Loucy (cell line): ENCODE measurements at regions not wholly inside any gene's neighbourhood (a gene's known extent, or its start where the extent isn't known, plus 50 kb on each side); places are given as distances from the start of the nearest gene placed in this dataset.

Source experiments
- H2AFZ ChIP-seq: fragments of 200-600 bp; sonication (generic); 2 replicates; pipeline ENCODE4 v1.6.0; 2016; ENCODE audit warnings: antibody characterized with exemption, mild to moderate bottlenecking, low read length, moderate library complexity
- H3F3A ChIP-seq: fragments of 200-600 bp; 2 replicates; pipeline ENCODE4 v1.6.0; 2016; ENCODE audit warnings: antibody characterized with exemption, low read depth, mild to moderate bottlenecking
- H3K27me3 ChIP-seq: fragments of 200-600 bp; sonication (generic); 2 replicates; pipeline ENCODE4 v1.6.1; 2014; ENCODE audit warnings: low read length, mild to moderate bottlenecking; ENCODE audit not compliant: insufficient read depth, poor library complexity, severe bottlenecking
- H3K36me3 ChIP-seq: fragments of 200-600 bp; sonication (generic); 2 replicates; pipeline ENCODE4 v1.6.1; 2016; ENCODE audit warnings: low read length; ENCODE audit not compliant: insufficient read depth
- H3K4me1 ChIP-seq: fragments of 200-600 bp; sonication (generic); 2 replicates; pipeline ENCODE4 v1.5.1; 2014; ENCODE audit warnings: low read length, mild to moderate bottlenecking; ENCODE audit not compliant: insufficient read depth, poor library complexity, severe bottlenecking
- H3K4me2 ChIP-seq: fragments of 200-600 bp; sonication (generic); 2 replicates; pipeline ENCODE4 v1.6.0; 2014; ENCODE audit warnings: antibody characterized with exemption, low read length, low read depth, mild to moderate bottlenecking; ENCODE audit not compliant: poor library complexity, severe bottlenecking
- H3K4me3 ChIP-seq: fragments of 200-600 bp; sonication (generic); 2 replicates; pipeline ENCODE4 v1.5.1; 2014; ENCODE audit warnings: low read length, mild to moderate bottlenecking, mixed read lengths; ENCODE audit not compliant: poor library complexity, severe bottlenecking
- H3K79me2 ChIP-seq: fragments of 200-600 bp; sonication (generic); 2 replicates; pipeline ENCODE4 v1.6.1; 2014; ENCODE audit warnings: low read length; ENCODE audit not compliant: insufficient read depth
- H3K9ac ChIP-seq: fragments of 200-600 bp; sonication (generic); 2 replicates; pipeline ENCODE4 v1.6.0; 2014; ENCODE audit warnings: mild to moderate bottlenecking, low read depth, low read length, moderate library complexity; ENCODE audit not compliant: poor library complexity, severe bottlenecking
- H3K9me2 ChIP-seq: fragments of 200-600 bp; sonication (generic); replicated peaks from 2 replicates; pipeline ENCODE4 v1.6.1; 2016; ENCODE audit warnings: low read depth, low read length, mixed read lengths
- H3K9me3 ChIP-seq: fragments of 200-600 bp; sonication (generic); 2 replicates; pipeline ENCODE4 v1.6.1; 2014; ENCODE audit warnings: mild to moderate bottlenecking, antibody characterized with exemption, low read length, low read depth; ENCODE audit not compliant: insufficient read depth
- H4K20me1 ChIP-seq: fragments of 200-600 bp; sonication (generic); 2 replicates; pipeline ENCODE4 v1.6.0; 2014; ENCODE audit warnings: antibody characterized with exemption, low read length, mild to moderate bottlenecking; ENCODE audit not compliant: insufficient read depth, poor library complexity, severe bottlenecking
- EZH2phosphoT487 ChIP-seq: fragments of 200-600 bp; IDR thresholded peaks from 2 replicates; pipeline ENCODE4 v1.6.1; 2018; ENCODE audit warnings: antibody characterized with exemption, mild to moderate bottlenecking, moderate library complexity, borderline replicate concordance
- TF ChIP-seq, protein P1 (sequence below): fragments of 200-600 bp; sonication (generic); conservative IDR thresholded peaks from 2 replicates; pipeline ENCODE4 v1.5.1; 2014; ENCODE audit warnings: mild to moderate bottlenecking, antibody characterized with exemption, low read length

DNA sequence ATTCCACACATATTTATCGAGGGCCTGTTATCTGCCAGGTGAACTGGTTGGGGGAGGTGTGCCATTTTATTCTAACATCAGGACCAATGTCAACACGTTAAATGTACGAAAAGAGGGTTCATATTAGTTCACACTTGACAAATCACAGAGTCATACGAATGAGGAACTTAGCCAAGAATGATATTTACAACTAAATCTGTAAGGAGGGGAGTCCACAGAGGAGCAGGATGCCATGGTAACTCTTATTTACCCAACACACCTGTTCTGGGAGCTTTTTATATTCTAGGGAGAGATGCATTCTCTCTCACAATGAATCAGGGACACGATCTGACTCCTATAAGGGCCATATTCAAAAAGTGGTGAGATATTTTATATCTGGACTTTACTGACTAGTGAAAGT lies 144.1 kb downstream of the CDC42EP3 start:
- Histone ChIP-seq H3K36me3 (no peaks in the 10 kb centered on the region), H3K9me3 (no peaks in the 10 kb centered on the region), H3F3A (no peaks in the 10 kb centered on the region), H4K20me1 (no peaks in the 10 kb centered on the region), H3K4me1 (no peaks in the 10 kb centered on the region), H3K9ac (no peak overlapping the region), H3K79me2 (no peaks in the 10 kb centered on the region), H3K4me2 (no peak overlapping the region), H3K9me2 (no peaks in the 10 kb centered on the region), H3K4me3 (no peak overlapping the region), H2AFZ (no peak overlapping the region), H3K27me3 (no peaks in the 10 kb centered on the region)
- TF ChIP-seq EZH2phosphoT487, result no peak
- TF ChIP-seq, protein P1, sequence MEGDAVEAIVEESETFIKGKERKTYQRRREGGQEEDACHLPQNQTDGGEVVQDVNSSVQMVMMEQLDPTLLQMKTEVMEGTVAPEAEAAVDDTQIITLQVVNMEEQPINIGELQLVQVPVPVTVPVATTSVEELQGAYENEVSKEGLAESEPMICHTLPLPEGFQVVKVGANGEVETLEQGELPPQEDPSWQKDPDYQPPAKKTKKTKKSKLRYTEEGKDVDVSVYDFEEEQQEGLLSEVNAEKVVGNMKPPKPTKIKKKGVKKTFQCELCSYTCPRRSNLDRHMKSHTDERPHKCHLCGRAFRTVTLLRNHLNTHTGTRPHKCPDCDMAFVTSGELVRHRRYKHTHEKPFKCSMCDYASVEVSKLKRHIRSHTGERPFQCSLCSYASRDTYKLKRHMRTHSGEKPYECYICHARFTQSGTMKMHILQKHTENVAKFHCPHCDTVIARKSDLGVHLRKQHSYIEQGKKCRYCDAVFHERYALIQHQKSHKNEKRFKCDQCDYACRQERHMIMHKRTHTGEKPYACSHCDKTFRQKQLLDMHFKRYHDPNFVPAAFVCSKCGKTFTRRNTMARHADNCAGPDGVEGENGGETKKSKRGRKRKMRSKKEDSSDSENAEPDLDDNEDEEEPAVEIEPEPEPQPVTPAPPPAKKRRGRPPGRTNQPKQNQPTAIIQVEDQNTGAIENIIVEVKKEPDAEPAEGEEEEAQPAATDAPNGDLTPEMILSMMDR, result no peak

DNA sequence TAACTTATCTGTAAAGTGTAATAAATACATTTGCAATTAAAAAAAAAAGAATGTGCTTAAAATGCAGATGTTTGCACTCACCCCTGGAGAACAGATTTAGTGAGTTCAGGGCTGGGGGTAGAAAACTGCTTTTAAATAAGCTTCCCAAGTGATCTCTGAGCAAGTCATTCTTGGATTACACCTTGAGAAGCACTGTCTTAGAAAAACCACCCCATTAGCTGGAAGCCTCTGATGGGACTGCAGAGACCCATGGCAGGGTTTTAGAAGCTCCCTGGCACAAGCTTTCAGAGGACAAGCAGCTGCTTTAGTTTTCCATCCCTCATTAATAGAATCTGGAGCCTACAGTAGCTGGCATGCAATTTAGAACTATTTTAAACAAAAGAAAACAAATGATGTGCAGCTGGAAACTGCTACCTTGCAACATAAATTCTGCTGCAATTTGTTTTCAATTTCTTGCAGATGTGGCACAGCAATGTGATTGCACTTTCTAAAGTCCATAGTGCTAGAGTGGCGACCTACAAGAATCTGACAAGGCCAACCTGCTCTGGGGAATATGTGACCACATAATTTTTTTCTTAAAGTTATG lies 141.5 kb downstream of the CDC42EP3 start:
- H3K9ac ChIP-seq, result no peak overlapping the region
- no peak overlapping the region for H2AFZ ChIP-seq
- no peaks in the 10 kb centered on the region for H3K9me3 ChIP-seq
- no peaks in the 10 kb centered on the region for H4K20me1 ChIP-seq
- H3K4me3 ChIP-seq, result no peak overlapping the region
- H3K4me2 ChIP-seq, result no peak overlapping the region
- H3F3A ChIP-seq, result no peaks in the 10 kb centered on the region
- no peaks in the 10 kb centered on the region for H3K4me1 ChIP-seq
- no peaks in the 10 kb centered on the region for H3K9me2 ChIP-seq
- H3K36me3 ChIP-seq, result no peaks in the 10 kb centered on the region
- H3K79me2 ChIP-seq, result no peaks in the 10 kb centered on the region
- no peak for TF ChIP-seq EZH2phosphoT487
- TF ChIP-seq, protein P1, result no peak
- no peaks in the 10 kb centered on the region for H3K27me3 ChIP-seq

DNA sequence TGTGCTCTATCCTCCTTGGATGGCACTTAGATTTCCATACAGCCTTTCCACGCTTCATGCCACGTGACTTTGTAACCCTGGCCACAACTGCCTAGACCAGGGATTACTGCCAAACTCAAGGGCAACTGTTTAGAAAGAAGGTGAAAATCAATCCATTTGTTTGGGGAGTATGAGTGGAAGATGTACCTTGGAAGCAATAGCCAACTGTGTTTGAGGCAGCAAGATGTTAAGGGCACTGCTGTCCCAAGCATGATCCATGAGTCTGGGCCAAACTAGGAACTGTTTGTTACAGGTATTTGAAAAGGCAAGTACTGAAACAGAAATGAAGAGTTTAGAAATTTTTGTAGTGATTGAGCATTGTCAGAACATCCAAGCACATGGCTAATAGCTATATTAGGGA lies 138.9 kb downstream of the CDC42EP3 start:
- Histone ChIP-seq H3K4me1 (no peaks in the 10 kb centered on the region), H4K20me1 (no peaks in the 10 kb centered on the region), H3K9ac (no peak overlapping the region), H3K9me3 (no peaks in the 10 kb centered on the region), H3K36me3 (no peaks in the 10 kb centered on the region), H3F3A (no peaks in the 10 kb centered on the region), H3K79me2 (no peaks in the 10 kb centered on the region), H3K9me2 (no peaks in the 10 kb centered on the region), H3K4me2 (no peak overlapping the region), H3K4me3 (no peak overlapping the region), H2AFZ (no peak overlapping the region), H3K27me3 (no peaks in the 10 kb centered on the region)
- no peak for TF ChIP-seq EZH2phosphoT487
- TF ChIP-seq, protein P1, result no peak
